Lower leg skin (tissue), 4 donors: ENCODE measurements at regions not wholly inside any gene's neighbourhood (a gene's known extent, or its start where the extent isn't known, plus 50 kb on each side); places are given as distances from the start of the nearest gene placed in this dataset.

Experiments used
- DNase-seq, 2 donors: peaks; one replicate each; pipeline ENCODE4 v3.0.0-alpha.2; 2019; ENCODE audit warnings: low spot score in 2 of 2
- H3K4me3 ChIP-seq: fragments of 200-600 bp; sonication (generic); 2 replicates; pipeline ENCODE4 v1.5.1; 2017; ENCODE audit warnings: mild to moderate bottlenecking, low read depth; ENCODE audit not compliant: poor library complexity, severe bottlenecking
- CTCF ChIP-seq, 3 donors: fragments of 450-650 bp; IDR thresholded peaks; one replicate each; pipeline ENCODE4 v1.5.1; 2016; ENCODE audit warnings: antibody characterized with exemption in 3 of 3, mild to moderate bottlenecking in 3 of 3, moderate library complexity in 2 of 3
- POLR2A ChIP-seq, 2 donors: fragments of 450-650 bp; IDR thresholded peaks; one replicate each; pipeline ENCODE4 v1.6.1; 2016 to 2017; ENCODE audit warnings: antibody characterized with exemption in 2 of 2, mild to moderate bottlenecking in 1 of 2, moderate library complexity in 1 of 2
- WGBS, 2 donors: methylation state at CpG; one replicate each; pipeline ENCODE4 v1.1.5; 2018; 5-methylcytosine and 5-hydroxymethylcytosine counted together
- intact Hi-C: fragments of 100-400 bp; cut with DNase I; formaldehyde crosslinking; loops from one replicate; pipeline ENCODE4 v1.15.0; 2023; ENCODE audit warnings: low total_unique reads

GRCh38 chr4:11597506-11597905, 168.8 kb upstream of the HS3ST1 start:
- DNase-seq: no peak
- intact Hi-C loops: no loop called here
- H3K4me3 ChIP-seq: no peak overlapping the region
- TF ChIP-seq POLR2A (IDR thresholded peaks at IDR 0.05) (no peak), CTCF (IDR thresholded peaks at IDR 0.05) (no peak)
- WGBS, 2 donors: 74 to 81% methylated on average over 4 of the region's 4 CpGs

GRCh38 chr4:11596989-11597388, 168.3 kb upstream of the HS3ST1 start:
- H3K4me3 ChIP-seq: no peak overlapping the region
- no peak for TF ChIP-seq POLR2A (IDR thresholded peaks at IDR 0.05)
- TF ChIP-seq CTCF (IDR thresholded peaks at IDR 0.05): no peak
- no peak for DNase-seq
- intact Hi-C loops: no loop called here
- WGBS, 2 donors: 78 to 80% methylated on average over 2 of the region's 2 CpGs

GRCh38 chr4:11593576-11594116, 165.0 kb upstream of the HS3ST1 start:
- intact Hi-C loops: no loop called here
- TF ChIP-seq POLR2A (IDR thresholded peaks at IDR 0.05): no peak
- no peak for TF ChIP-seq CTCF (IDR thresholded peaks at IDR 0.05)
- 65 to 70% methylated on average over 7 of the region's 7 CpGs for WGBS, 2 donors
- H3K4me3 ChIP-seq: no peak overlapping the region
- DNase-seq: no peak

GRCh38 chr4:11592276-11592675, 163.6 kb upstream of the HS3ST1 start:
- TF ChIP-seq POLR2A (IDR thresholded peaks at IDR 0.05): no peak
- no peak for TF ChIP-seq CTCF (IDR thresholded peaks at IDR 0.05)
- no peak overlapping the region for H3K4me3 ChIP-seq
- intact Hi-C loops: no loop called here
- WGBS, 2 donors: 84 to 99% methylated on average over 4 of the region's 4 CpGs
- DNase-seq: no peak

- no peak overlapping the region for H3K4me3 ChIP-seq
- intact Hi-C loops: no loop called here
- DNase-seq: no peak
- TF ChIP-seq CTCF (IDR thresholded peaks at IDR 0.05) (no peak), POLR2A (IDR thresholded peaks at IDR 0.05) (no peak)
- WGBS, 2 donors: 45 to 94% methylated on average over 2 of the region's 2 CpGs
Observed at GRCh38 chr4:11590132-11590531, 161.4 kb upstream of the HS3ST1 start.

GRCh38 chr4:11589676-11590075, 161.0 kb upstream of the HS3ST1 start:
- 67 to 70% methylated on average over 1 of the region's 1 CpG for WGBS, 2 donors
- no peak overlapping the region for H3K4me3 ChIP-seq
- TF ChIP-seq POLR2A (IDR thresholded peaks at IDR 0.05) (no peak), CTCF (IDR thresholded peaks at IDR 0.05) (no peak)
- no peak for DNase-seq
- intact Hi-C loops: no loop called here
